ENCODE measurements at regions not wholly inside any gene's neighbourhood (a gene's known extent, or its start where the extent isn't known, plus 50 kb on each side); places are given as distances from the start of the nearest gene placed in this dataset.

- no TSS peak for BruUV-seq (replicated peaks)
- TF ChIP-seq POLR2A (IDR thresholded peaks at IDR 0.05; ENCODE audit: low read depth, low read length) (no peak), JUN (IDR thresholded peaks at IDR 0.05; ENCODE audit: borderline replicate concordance, insufficient read depth, insufficient read length, low read depth) (no peak), GATA2 (IDR thresholded peaks at IDR 0.05; ENCODE audit: insufficient read depth, insufficient read length, low read depth, low read length) (no peak), EZH2 (IDR thresholded peaks at IDR 0.05; ENCODE audit: borderline replicate concordance, low read depth, low read length, severe bottlenecking) (no peak), POLR2AphosphoS5 (IDR thresholded peaks at IDR 0.05; ENCODE audit: insufficient read depth, low read depth, low read length) (no peak), MYC (IDR thresholded peaks at IDR 0.05; ENCODE audit: low read depth, low read length) (no peak), FOS (IDR thresholded peaks at IDR 0.05; ENCODE audit: borderline replicate concordance, insufficient read depth, low read length) (no peak)
- TF ChIP-seq, protein P1, sequence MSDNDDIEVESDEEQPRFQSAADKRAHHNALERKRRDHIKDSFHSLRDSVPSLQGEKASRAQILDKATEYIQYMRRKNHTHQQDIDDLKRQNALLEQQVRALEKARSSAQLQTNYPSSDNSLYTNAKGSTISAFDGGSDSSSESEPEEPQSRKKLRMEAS (IDR thresholded peaks at IDR 0.05; ENCODE audit: insufficient read depth, insufficient read length), result no peak
- TF ChIP-seq, protein P2, sequence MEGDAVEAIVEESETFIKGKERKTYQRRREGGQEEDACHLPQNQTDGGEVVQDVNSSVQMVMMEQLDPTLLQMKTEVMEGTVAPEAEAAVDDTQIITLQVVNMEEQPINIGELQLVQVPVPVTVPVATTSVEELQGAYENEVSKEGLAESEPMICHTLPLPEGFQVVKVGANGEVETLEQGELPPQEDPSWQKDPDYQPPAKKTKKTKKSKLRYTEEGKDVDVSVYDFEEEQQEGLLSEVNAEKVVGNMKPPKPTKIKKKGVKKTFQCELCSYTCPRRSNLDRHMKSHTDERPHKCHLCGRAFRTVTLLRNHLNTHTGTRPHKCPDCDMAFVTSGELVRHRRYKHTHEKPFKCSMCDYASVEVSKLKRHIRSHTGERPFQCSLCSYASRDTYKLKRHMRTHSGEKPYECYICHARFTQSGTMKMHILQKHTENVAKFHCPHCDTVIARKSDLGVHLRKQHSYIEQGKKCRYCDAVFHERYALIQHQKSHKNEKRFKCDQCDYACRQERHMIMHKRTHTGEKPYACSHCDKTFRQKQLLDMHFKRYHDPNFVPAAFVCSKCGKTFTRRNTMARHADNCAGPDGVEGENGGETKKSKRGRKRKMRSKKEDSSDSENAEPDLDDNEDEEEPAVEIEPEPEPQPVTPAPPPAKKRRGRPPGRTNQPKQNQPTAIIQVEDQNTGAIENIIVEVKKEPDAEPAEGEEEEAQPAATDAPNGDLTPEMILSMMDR (IDR thresholded peaks at IDR 0.05; ENCODE audit: extremely low read depth in 1 of 2, insufficient read depth in 1 of 2, low read depth in 1 of 2, low read length in 2 of 2), result no peak
- Histone ChIP-seq H3K4me3 (replicated peaks in 1 of 3; ENCODE audit: insufficient read depth in 1 of 3, low read depth in 1 of 3, low read length in 3 of 3) (no peak overlapping the region), H3K4me1 (ENCODE audit: control insufficient read depth, extremely low read depth, insufficient read depth, low read length) (no peaks in the 10 kb centered on the region), H3K9me3 (replicated peaks; ENCODE audit: control insufficient read depth, insufficient read depth, low read length) (peaks cover 8% of the 10 kb centered on the region), H3K36me3 (ENCODE audit: control insufficient read depth in 2 of 2, extremely low read depth in 1 of 2, insufficient read depth in 2 of 2, low read length in 2 of 2) (no peaks in the 10 kb centered on the region), H3K27ac (ENCODE audit: insufficient read depth, low read depth, low read length) (no peak overlapping the region), H3K9me1 (replicated peaks; ENCODE audit: control insufficient read depth, extremely low read depth, insufficient read depth, low read length) (no peaks in the 10 kb centered on the region), H3K27me3 (ENCODE audit: control insufficient read depth in 2 of 2, insufficient read depth in 2 of 2, low read length in 2 of 2) (no peaks in the 10 kb centered on the region), H3K4me2 (ENCODE audit: insufficient read depth, low read length) (no peak overlapping the region), H3K79me2 (ENCODE audit: control insufficient read depth, insufficient read depth, low read length) (no peaks in the 10 kb centered on the region), H4K20me1 (replicated peaks; ENCODE audit: control insufficient read depth, extremely low read depth, insufficient read depth, low read length) (no peaks in the 10 kb centered on the region), H3K9ac (replicated peaks; ENCODE audit: extremely low read depth, insufficient read depth, low read length) (no peak overlapping the region), H2AFZ (ENCODE audit: low read depth, low read length) (no peak overlapping the region)
- DNase-seq (ENCODE audit: low read depth, low spot score) (no peak), FAIRE-seq (no peak)
- intact Hi-C loops (cut with micrococcal nuclease), result no loop called here
- dilution Hi-C loops (cut with MboI; ENCODE audit: extremely low pct_ligation_motif_present, low sequenced_read_pairs), result no loop called here
- POLR2A ChIA-PET, result no interaction called here
- CTCF ChIA-PET, result no interaction called here
These were observed 1138.2 kb downstream of the UQCRFS1 start for GRCh38 chr19:28074773-28075172.

Measured in endothelial cell of umbilical vein (primary cell).